SK-N-SH (cell line): ENCODE measurements at regions not wholly inside any gene's neighbourhood (a gene's known extent, or its start where the extent isn't known, plus 50 kb on each side); places are given as distances from the start of the nearest gene placed in this dataset.

ENCODE experiments used
- CTCF ChIA-PET: fragments of 300-600, 350-600 bp; formaldehyde crosslinking; extraction: SDS; loops from one replicate; lab custom pipeline; 2021; lab: Yijun Ruan, JAX
- POLR2A ChIA-PET: fragments of 350-600 bp; sonication (Branson Sonifier 250); formaldehyde crosslinking; extraction: SDS; loops from one replicate; lab custom pipeline; 2020; ENCODE audit warnings: antibody characterized with exemption, inconsistent platforms; lab: Yijun Ruan, JAX
- DNase-seq: peaks from one replicate; pipeline ENCODE4 v3.0.0; 2012
- H2AFZ ChIP-seq: fragments of 200-600 bp; sonication (generic); 2 replicates; pipeline ENCODE4 v1.8.1; 2016; ENCODE audit warnings: antibody characterized with exemption, mild to moderate bottlenecking, low read depth
- H3F3A ChIP-seq: fragments of 200-600 bp; sonication (generic); replicated peaks from 2 replicates; pipeline ENCODE3; 2016; ENCODE audit warnings: antibody characterized with exemption, mild to moderate bottlenecking; ENCODE audit not compliant: insufficient read depth
- H3K27ac ChIP-seq, 2 experiments: fragments of 200-500 bp in 1 of 2; fragments of 200-600 bp in 1 of 2; sonication (Bioruptor generic) in 1 of 2; sonication (generic), shearing (Covaris generic) in 1 of 2; 2 replicates each; pipeline versions ENCODE4 v1.5.1 to v1.6.1; 2014 to 2016; ENCODE audit warnings: low read depth in 2 of 2, inconsistent platforms in 1 of 2, low read length in 1 of 2, mild to moderate bottlenecking in 1 of 2, mixed read lengths in 1 of 2
- H3K27me3 ChIP-seq: fragments of 200-600 bp; sonication (generic), shearing (Covaris generic); 2 replicates; pipeline ENCODE4 v1.6.1; 2016; ENCODE audit warnings: mixed run types; ENCODE audit not compliant: insufficient read depth
- H3K36me3 ChIP-seq, 2 experiments: fragments of 200-500 bp in 1 of 2; fragments of 200-600 bp in 1 of 2; sonication (Bioruptor generic) in 1 of 2; sonication (generic) in 1 of 2; replicated peaks in 1 of 2; 2 replicates each; pipeline versions ENCODE3 to v1.5.1; 2014 to 2016; ENCODE audit warnings: low read length in 1 of 2, mild to moderate bottlenecking in 1 of 2; ENCODE audit not compliant: insufficient read depth in 2 of 2, control insufficient read depth in 1 of 2
- H3K4me1 ChIP-seq, 2 experiments: fragments of 200-500 bp in 1 of 2; fragments of 200-600 bp in 1 of 2; sonication (Bioruptor generic) in 1 of 2; sonication (generic), shearing (Covaris generic) in 1 of 2; 2 replicates each; pipeline versions ENCODE4 v1.5.1 to v1.6.1; 2014 to 2016; ENCODE audit warnings: low read depth in 1 of 2, low read length in 1 of 2, mixed run types in 1 of 2; ENCODE audit not compliant: insufficient read depth in 2 of 2, control insufficient read depth in 1 of 2
- H3K4me2 ChIP-seq: fragments of 200-600 bp; sonication (generic), shearing (Covaris generic); 2 replicates; pipeline ENCODE4 v1.6.1; 2017; ENCODE audit warnings: mixed run types
- H3K4me3 ChIP-seq, 2 experiments: fragments of 200-500 bp in 1 of 2; fragments of 200-600 bp in 1 of 2; sonication (Bioruptor generic) in 1 of 2; sonication (generic), shearing (Covaris generic) in 1 of 2; 2 replicates each; pipeline versions ENCODE4 v1.5.1 to v1.8.1; 2014 to 2016; ENCODE audit warnings: low read depth in 2 of 2, inconsistent platforms in 1 of 2, low read length in 1 of 2, mild to moderate bottlenecking in 1 of 2, mixed read lengths in 1 of 2, moderate library complexity in 1 of 2
- H3K79me2 ChIP-seq: fragments of 200-600 bp; sonication (generic); 2 replicates; pipeline ENCODE4 v1.8.1; 2017; ENCODE audit warnings: mild to moderate bottlenecking; ENCODE audit not compliant: insufficient read depth
- H3K9ac ChIP-seq: fragments of 200-600 bp; sonication (generic); 2 replicates; pipeline ENCODE4 v1.6.1; 2017; ENCODE audit warnings: mixed run types
- H3K9me2 ChIP-seq: fragments of 200-600 bp; sonication (generic); 2 replicates; pipeline ENCODE4 v1.6.1; 2017; ENCODE audit warnings: mixed run types
- H3K9me3 ChIP-seq: fragments of 200-600 bp; sonication (generic); 2 replicates; pipeline ENCODE4 v1.6.1; 2017; ENCODE audit warnings: mixed run types, mild to moderate bottlenecking, moderate library complexity
- H4K20me1 ChIP-seq: fragments of 200-600 bp; sonication (generic); 2 replicates; pipeline ENCODE4 v1.6.1; 2017; ENCODE audit warnings: mild to moderate bottlenecking, mixed run types; ENCODE audit not compliant: insufficient read depth
- FOSL2 ChIP-seq: IDR thresholded peaks from 2 replicates; pipeline ENCODE4 v1.4.0; 2012; ENCODE audit warnings: low read depth, mild to moderate bottlenecking, moderate library complexity, borderline replicate concordance
- FOXJ3 ChIP-seq: sonication (generic); formaldehyde crosslinking; IDR thresholded peaks from 2 replicates; pipeline ENCODE4 v1.5.1; 2020; ENCODE audit warnings: mild to moderate bottlenecking, missing genetic modification reagents
- GABPA ChIP-seq: IDR thresholded peaks from 2 replicates; pipeline ENCODE4 v1.4.0; 2012; ENCODE audit warnings: low read depth, mild to moderate bottlenecking
- MEF2A ChIP-seq: IDR thresholded peaks from 2 replicates; pipeline ENCODE4 v1.4.0; 2012; ENCODE audit warnings: low read depth, borderline replicate concordance
- RXRA ChIP-seq: IDR thresholded peaks from 2 replicates; pipeline ENCODE4 v1.4.0; 2012; ENCODE audit warnings: low read depth, mild to moderate bottlenecking, borderline replicate concordance
- SIN3A ChIP-seq: IDR thresholded peaks from 2 replicates; pipeline ENCODE4 v1.6.1; 2012; ENCODE audit warnings: low read depth, mild to moderate bottlenecking, low read length, moderate library complexity, borderline replicate concordance
- TAF1 ChIP-seq: IDR thresholded peaks from 2 replicates; pipeline ENCODE4 v1.6.1; 2012; ENCODE audit warnings: low read depth, mild to moderate bottlenecking, low read length, moderate library complexity, borderline replicate concordance
- WGBS: methylation state at CpG from one replicate; pipeline ENCODE4 v1.1.6; 2017; ENCODE audit warnings: low lambda C conversion rate; 5-methylcytosine and 5-hydroxymethylcytosine counted together
- TF ChIP-seq, protein P1 (sequence below): fragments of 150-350 bp; IDR thresholded peaks from 2 replicates; pipeline ENCODE4 v1.6.1; 2017; ENCODE audit warnings: antibody characterized with exemption, low read length, low read depth, borderline replicate concordance
- TF ChIP-seq, protein P2 (sequence below): IDR thresholded peaks from 2 replicates; pipeline ENCODE4 v1.6.1; 2012; ENCODE audit warnings: mild to moderate bottlenecking, low read depth, low read length, moderate library complexity

GRCh38 chr11:38332046-38332445 is 1734.0 kb upstream of the RAG2 start:
- Histone ChIP-seq H3K36me3 (no peaks in the 10 kb centered on the region), H3F3A (no peaks in the 10 kb centered on the region), H2AFZ (no peak overlapping the region), H3K9me2 (no peaks in the 10 kb centered on the region), H3K79me2 (no peaks in the 10 kb centered on the region), H3K4me3 (no peak overlapping the region), H3K4me1 (no peaks in the 10 kb centered on the region), H4K20me1 (no peaks in the 10 kb centered on the region), H3K9me3 (no peaks in the 10 kb centered on the region), H3K9ac (no peak overlapping the region), H3K27ac (no peak overlapping the region), H3K4me2 (no peak overlapping the region), H3K27me3 (no peaks in the 10 kb centered on the region)
- no peak for DNase-seq
- ChIA-PET CTCF (no interaction called here), POLR2A (no interaction called here)
- TF ChIP-seq SIN3A (no peak), GABPA (no peak)
- TF ChIP-seq, protein P1, sequence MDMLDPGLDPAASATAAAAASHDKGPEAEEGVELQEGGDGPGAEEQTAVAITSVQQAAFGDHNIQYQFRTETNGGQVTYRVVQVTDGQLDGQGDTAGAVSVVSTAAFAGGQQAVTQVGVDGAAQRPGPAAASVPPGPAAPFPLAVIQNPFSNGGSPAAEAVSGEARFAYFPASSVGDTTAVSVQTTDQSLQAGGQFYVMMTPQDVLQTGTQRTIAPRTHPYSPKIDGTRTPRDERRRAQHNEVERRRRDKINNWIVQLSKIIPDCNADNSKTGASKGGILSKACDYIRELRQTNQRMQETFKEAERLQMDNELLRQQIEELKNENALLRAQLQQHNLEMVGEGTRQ = no peak
- TF ChIP-seq, protein P2, sequence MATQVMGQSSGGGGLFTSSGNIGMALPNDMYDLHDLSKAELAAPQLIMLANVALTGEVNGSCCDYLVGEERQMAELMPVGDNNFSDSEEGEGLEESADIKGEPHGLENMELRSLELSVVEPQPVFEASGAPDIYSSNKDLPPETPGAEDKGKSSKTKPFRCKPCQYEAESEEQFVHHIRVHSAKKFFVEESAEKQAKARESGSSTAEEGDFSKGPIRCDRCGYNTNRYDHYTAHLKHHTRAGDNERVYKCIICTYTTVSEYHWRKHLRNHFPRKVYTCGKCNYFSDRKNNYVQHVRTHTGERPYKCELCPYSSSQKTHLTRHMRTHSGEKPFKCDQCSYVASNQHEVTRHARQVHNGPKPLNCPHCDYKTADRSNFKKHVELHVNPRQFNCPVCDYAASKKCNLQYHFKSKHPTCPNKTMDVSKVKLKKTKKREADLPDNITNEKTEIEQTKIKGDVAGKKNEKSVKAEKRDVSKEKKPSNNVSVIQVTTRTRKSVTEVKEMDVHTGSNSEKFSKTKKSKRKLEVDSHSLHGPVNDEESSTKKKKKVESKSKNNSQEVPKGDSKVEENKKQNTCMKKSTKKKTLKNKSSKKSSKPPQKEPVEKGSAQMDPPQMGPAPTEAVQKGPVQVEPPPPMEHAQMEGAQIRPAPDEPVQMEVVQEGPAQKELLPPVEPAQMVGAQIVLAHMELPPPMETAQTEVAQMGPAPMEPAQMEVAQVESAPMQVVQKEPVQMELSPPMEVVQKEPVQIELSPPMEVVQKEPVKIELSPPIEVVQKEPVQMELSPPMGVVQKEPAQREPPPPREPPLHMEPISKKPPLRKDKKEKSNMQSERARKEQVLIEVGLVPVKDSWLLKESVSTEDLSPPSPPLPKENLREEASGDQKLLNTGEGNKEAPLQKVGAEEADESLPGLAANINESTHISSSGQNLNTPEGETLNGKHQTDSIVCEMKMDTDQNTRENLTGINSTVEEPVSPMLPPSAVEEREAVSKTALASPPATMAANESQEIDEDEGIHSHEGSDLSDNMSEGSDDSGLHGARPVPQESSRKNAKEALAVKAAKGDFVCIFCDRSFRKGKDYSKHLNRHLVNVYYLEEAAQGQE = no peak
- WGBS = 37% methylated on average over 3 of the region's 3 CpGs

DNA sequence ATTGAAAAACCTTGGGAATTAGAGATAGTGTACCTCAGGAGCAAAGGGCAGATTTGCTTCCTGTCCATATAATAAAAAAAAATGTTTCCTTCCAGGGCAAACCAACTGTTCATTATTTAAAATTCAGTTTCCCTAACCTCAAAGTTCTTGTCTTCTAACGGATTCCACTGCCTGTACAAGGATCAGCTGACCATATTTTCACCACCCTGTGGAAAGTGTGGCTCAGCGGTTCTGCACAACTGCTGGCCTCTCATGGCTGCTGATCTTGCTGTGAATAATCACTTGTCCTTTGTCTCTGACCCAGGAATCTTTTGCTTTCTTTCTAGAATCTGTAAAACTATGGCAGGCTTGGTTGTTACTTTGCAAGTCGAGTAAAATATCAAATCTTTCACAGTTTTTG is 1732.5 kb upstream of the RAG2 start:
- Histone ChIP-seq H3K27me3 (no peaks in the 10 kb centered on the region), H3K79me2 (no peaks in the 10 kb centered on the region), H3K4me2 (no peak overlapping the region), H3F3A (no peaks in the 10 kb centered on the region), H2AFZ (no peak overlapping the region), H3K36me3 (no peaks in the 10 kb centered on the region), H4K20me1 (no peaks in the 10 kb centered on the region), H3K4me1 (no peaks in the 10 kb centered on the region), H3K27ac (no peak overlapping the region), H3K9me3 (no peaks in the 10 kb centered on the region), H3K9me2 (no peaks in the 10 kb centered on the region), H3K4me3 (no peak overlapping the region), H3K9ac (no peak overlapping the region)
- 3% methylated on average over 3 of the region's 3 CpGs for WGBS
- CTCF ChIA-PET = no interaction called here
- no peak for TF ChIP-seq FOXJ3 (CRISPR knock-in tag)
- no peak for TF ChIP-seq MEF2A
- TF ChIP-seq TAF1 = no peak
- no peak for TF ChIP-seq FOSL2
- no peak for TF ChIP-seq RXRA
- no peak for TF ChIP-seq GABPA
- DNase-seq = no peak
- POLR2A ChIA-PET = no interaction called here
